Neural cell (in vitro differentiated cells): ENCODE measurements at regions not wholly inside any gene's neighbourhood (a gene's known extent, or its start where the extent isn't known, plus 50 kb on each side); places are given as distances from the start of the nearest gene placed in this dataset.

ENCODE experiments used
- H2AFZ ChIP-seq: fragments of 200-600, 300-800 bp; sonication (generic), shearing (Covaris generic); 2 replicates; pipeline ENCODE4 v1.6.0; 2014; ENCODE audit warnings: low read depth, mild to moderate bottlenecking, antibody characterized with exemption, low read length, moderate library complexity
- H3F3A ChIP-seq: fragments of 200-600 bp; shearing (Covaris generic); 2 replicates; pipeline ENCODE4 v1.6.1; 2016; ENCODE audit warnings: mild to moderate bottlenecking, moderate library complexity, mixed read lengths, antibody characterized with exemption, low read length; ENCODE audit not compliant: insufficient read depth, poor library complexity, severe bottlenecking
- H3K27ac ChIP-seq: fragments of 200-600, 300-800 bp; sonication (generic), shearing (Covaris generic); 2 replicates; pipeline ENCODE4 v1.5.1; 2014; ENCODE audit warnings: mild to moderate bottlenecking, low read length, moderate library complexity
- H3K27me3 ChIP-seq: fragments of 300-800, 200-600 bp; sonication (generic), shearing (Covaris generic); 2 replicates; pipeline ENCODE4 v1.6.0; 2014; ENCODE audit warnings: mild to moderate bottlenecking, low read depth, low read length, moderate library complexity; ENCODE audit not compliant: insufficient read depth
- H3K36me3 ChIP-seq: fragments of 300-800, 200-600 bp; sonication (generic), shearing (Covaris generic); 2 replicates; pipeline ENCODE4 v1.5.1; 2014; ENCODE audit warnings: mild to moderate bottlenecking, antibody characterized with exemption, low read length, moderate library complexity; ENCODE audit not compliant: insufficient read depth
- H3K4me2 ChIP-seq: fragments of 300-800, 200-600 bp; sonication (generic), shearing (Covaris generic); 2 replicates; pipeline ENCODE4 v1.6.0; 2014; ENCODE audit warnings: mild to moderate bottlenecking, low read length
- H3K4me3 ChIP-seq: fragments of 300-800, 200-600 bp; sonication (generic), shearing (Covaris generic); 2 replicates; pipeline ENCODE4 v1.5.1; 2014; ENCODE audit warnings: mild to moderate bottlenecking, low read length, moderate library complexity
- H3K79me2 ChIP-seq: fragments of 200-600 bp; shearing (Covaris generic); replicated peaks from 2 replicates; pipeline ENCODE4 v1.6.0; 2014; ENCODE audit warnings: mild to moderate bottlenecking, low read length, moderate library complexity; ENCODE audit not compliant: insufficient read depth
- H3K9ac ChIP-seq: fragments of 300-800, 200-600 bp; sonication (generic), shearing (Covaris generic); 2 replicates; pipeline ENCODE4 v1.6.1; 2016; ENCODE audit warnings: mild to moderate bottlenecking, low read length, mixed read lengths
- H3K9me2 ChIP-seq: fragments of 200-600 bp; shearing (Covaris generic); 2 replicates; pipeline ENCODE4 v1.6.1; 2016; ENCODE audit warnings: mild to moderate bottlenecking, low read length, mixed read lengths; ENCODE audit not compliant: insufficient read depth
- H3K9me3 ChIP-seq: fragments of 200-600, 300-800 bp; sonication (generic), shearing (Covaris generic); 2 replicates; pipeline ENCODE4 v1.6.1; 2016; ENCODE audit warnings: mild to moderate bottlenecking, mixed run types, low read length, moderate library complexity, mixed read lengths
- H4K20me1 ChIP-seq: fragments of 200-600 bp; shearing (Covaris generic); 2 replicates; pipeline ENCODE4 v1.6.1; 2016; ENCODE audit warnings: mild to moderate bottlenecking, mixed run types; ENCODE audit not compliant: insufficient read depth
- EP300 ChIP-seq: fragments of 450-650 bp; conservative IDR thresholded peaks from 2 replicates; pipeline ENCODE4 v1.6.1; 2014; ENCODE audit warnings: antibody characterized with exemption, mild to moderate bottlenecking, moderate library complexity; ENCODE audit not compliant: poor library complexity, severe bottlenecking
- EZH2 ChIP-seq: fragments of 200-600, 300-800 bp; shearing (Covaris generic), sonication (generic); IDR thresholded peaks from 2 replicates; pipeline ENCODE4 v1.6.1; 2014; ENCODE audit warnings: antibody characterized with exemption, low read length, borderline replicate concordance, mild to moderate bottlenecking; ENCODE audit not compliant: insufficient read depth, poor library complexity, severe bottlenecking
- MXI1 ChIP-seq: fragments of 450-650 bp; conservative IDR thresholded peaks from 2 replicates; pipeline ENCODE4 v1.6.1; 2014; ENCODE audit warnings: antibody characterized with exemption, mild to moderate bottlenecking; ENCODE audit not compliant: poor library complexity, severe bottlenecking
- POLR2AphosphoS5 ChIP-seq: IDR thresholded peaks from 2 replicates; pipeline ENCODE4 v1.6.1; 2012
- RAD21 ChIP-seq: fragments of 450-650 bp; conservative IDR thresholded peaks from 2 replicates; pipeline ENCODE4 v1.6.1; 2014; ENCODE audit warnings: antibody characterized with exemption, mild to moderate bottlenecking, moderate library complexity
- SMC3 ChIP-seq: fragments of 450-650 bp; conservative IDR thresholded peaks from 2 replicates; pipeline ENCODE4 v1.6.1; 2014; ENCODE audit warnings: antibody characterized with exemption, mild to moderate bottlenecking, moderate library complexity; ENCODE audit not compliant: poor library complexity
- TAF1 ChIP-seq: IDR thresholded peaks from 2 replicates; pipeline ENCODE4 v1.6.1; 2012; ENCODE audit warnings: low read depth
- TF ChIP-seq, protein P1 (sequence below): fragments of 450-650 bp; IDR thresholded peaks from 2 replicates; pipeline ENCODE4 v1.5.1; 2014; ENCODE audit warnings: antibody characterized with exemption, mild to moderate bottlenecking, moderate library complexity; ENCODE audit not compliant: poor library complexity, severe bottlenecking
- TF ChIP-seq, protein P2 (sequence below): IDR thresholded peaks from 2 replicates; pipeline ENCODE4 v1.6.1; 2012; ENCODE audit warnings: borderline replicate concordance

DNA sequence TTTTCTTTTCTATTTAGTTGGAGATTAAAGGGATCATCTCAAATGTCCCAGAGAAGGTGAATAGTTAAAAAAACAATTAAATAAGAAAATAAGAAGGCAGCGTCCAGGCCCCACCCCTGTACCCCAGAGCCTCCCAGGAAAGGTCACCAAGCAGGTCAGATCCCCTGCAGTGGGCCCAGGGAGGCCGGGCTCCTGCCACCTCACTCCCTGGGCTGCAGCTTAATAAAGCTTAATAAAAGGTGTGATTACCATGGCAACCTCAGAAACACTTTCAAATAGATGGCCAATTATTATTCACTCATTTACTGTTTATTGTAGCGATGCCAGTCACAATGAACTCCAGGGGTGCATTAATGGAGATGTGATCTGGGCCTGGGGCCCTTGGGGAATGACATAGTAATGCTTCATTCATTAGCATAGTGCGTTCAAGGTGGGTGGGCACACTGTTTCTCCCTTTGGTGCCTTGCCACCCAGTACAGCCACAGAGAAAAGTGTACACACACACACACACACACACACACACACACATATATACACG, 386.2 kb downstream of the CADM1 start:
- no peak overlapping the region for H3K4me2 ChIP-seq
- no peaks in the 10 kb centered on the region for H3K79me2 ChIP-seq
- H3K9me2 ChIP-seq: no peaks in the 10 kb centered on the region
- no peak overlapping the region for H2AFZ ChIP-seq
- peak overlapping the region; percentile 13 for H3K4me3 ChIP-seq
- no peak overlapping the region for H3K27ac ChIP-seq
- no peak overlapping the region for H3K9ac ChIP-seq
- no peaks in the 10 kb centered on the region for H3F3A ChIP-seq
- H3K27me3 ChIP-seq: peaks cover 32% of the 10 kb centered on the region
- H4K20me1 ChIP-seq: no peaks in the 10 kb centered on the region
- no peaks in the 10 kb centered on the region for H3K36me3 ChIP-seq
- no peaks in the 10 kb centered on the region for H3K9me3 ChIP-seq
- TF ChIP-seq SMC3 (no peak), EP300 (peak; percentile 42), TAF1 (no peak), POLR2AphosphoS5 (peak; percentile 48), RAD21 (no peak)
- TF ChIP-seq, protein P1, sequence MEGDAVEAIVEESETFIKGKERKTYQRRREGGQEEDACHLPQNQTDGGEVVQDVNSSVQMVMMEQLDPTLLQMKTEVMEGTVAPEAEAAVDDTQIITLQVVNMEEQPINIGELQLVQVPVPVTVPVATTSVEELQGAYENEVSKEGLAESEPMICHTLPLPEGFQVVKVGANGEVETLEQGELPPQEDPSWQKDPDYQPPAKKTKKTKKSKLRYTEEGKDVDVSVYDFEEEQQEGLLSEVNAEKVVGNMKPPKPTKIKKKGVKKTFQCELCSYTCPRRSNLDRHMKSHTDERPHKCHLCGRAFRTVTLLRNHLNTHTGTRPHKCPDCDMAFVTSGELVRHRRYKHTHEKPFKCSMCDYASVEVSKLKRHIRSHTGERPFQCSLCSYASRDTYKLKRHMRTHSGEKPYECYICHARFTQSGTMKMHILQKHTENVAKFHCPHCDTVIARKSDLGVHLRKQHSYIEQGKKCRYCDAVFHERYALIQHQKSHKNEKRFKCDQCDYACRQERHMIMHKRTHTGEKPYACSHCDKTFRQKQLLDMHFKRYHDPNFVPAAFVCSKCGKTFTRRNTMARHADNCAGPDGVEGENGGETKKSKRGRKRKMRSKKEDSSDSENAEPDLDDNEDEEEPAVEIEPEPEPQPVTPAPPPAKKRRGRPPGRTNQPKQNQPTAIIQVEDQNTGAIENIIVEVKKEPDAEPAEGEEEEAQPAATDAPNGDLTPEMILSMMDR: no peak
- TF ChIP-seq, protein P2, sequence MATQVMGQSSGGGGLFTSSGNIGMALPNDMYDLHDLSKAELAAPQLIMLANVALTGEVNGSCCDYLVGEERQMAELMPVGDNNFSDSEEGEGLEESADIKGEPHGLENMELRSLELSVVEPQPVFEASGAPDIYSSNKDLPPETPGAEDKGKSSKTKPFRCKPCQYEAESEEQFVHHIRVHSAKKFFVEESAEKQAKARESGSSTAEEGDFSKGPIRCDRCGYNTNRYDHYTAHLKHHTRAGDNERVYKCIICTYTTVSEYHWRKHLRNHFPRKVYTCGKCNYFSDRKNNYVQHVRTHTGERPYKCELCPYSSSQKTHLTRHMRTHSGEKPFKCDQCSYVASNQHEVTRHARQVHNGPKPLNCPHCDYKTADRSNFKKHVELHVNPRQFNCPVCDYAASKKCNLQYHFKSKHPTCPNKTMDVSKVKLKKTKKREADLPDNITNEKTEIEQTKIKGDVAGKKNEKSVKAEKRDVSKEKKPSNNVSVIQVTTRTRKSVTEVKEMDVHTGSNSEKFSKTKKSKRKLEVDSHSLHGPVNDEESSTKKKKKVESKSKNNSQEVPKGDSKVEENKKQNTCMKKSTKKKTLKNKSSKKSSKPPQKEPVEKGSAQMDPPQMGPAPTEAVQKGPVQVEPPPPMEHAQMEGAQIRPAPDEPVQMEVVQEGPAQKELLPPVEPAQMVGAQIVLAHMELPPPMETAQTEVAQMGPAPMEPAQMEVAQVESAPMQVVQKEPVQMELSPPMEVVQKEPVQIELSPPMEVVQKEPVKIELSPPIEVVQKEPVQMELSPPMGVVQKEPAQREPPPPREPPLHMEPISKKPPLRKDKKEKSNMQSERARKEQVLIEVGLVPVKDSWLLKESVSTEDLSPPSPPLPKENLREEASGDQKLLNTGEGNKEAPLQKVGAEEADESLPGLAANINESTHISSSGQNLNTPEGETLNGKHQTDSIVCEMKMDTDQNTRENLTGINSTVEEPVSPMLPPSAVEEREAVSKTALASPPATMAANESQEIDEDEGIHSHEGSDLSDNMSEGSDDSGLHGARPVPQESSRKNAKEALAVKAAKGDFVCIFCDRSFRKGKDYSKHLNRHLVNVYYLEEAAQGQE: no peak

DNA sequence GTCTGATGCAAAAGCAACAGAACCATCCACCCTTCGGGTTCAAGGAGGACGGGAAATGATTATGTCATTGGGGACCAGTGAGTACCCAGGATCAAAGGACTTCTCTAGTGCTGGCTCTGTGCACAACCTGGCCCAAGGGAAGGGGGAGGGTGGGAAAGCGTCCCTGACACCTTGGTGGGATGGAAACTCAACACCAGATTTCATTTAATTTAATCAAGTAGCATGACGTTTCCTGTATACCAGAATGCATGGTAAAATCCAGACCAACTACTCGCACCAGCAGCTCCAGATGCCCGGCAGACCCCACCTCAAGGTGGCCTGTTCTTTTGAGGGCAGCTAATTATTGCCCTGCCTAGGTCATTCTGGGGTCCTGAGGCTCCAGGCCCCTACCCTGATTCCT, 385.1 kb downstream of the CADM1 start:
- Histone ChIP-seq H3K79me2 (no peaks in the 10 kb centered on the region), H2AFZ (no peak overlapping the region), H3K9me3 (no peaks in the 10 kb centered on the region), H3F3A (no peaks in the 10 kb centered on the region), H3K9me2 (no peaks in the 10 kb centered on the region), H3K27me3 (peaks cover 35% of the 10 kb centered on the region), H3K4me2 (no peak overlapping the region), H4K20me1 (no peaks in the 10 kb centered on the region), H3K27ac (no peak overlapping the region), H3K36me3 (no peaks in the 10 kb centered on the region), H3K4me3 (no peak overlapping the region), H3K9ac (no peak overlapping the region)
- TF ChIP-seq, protein P2: no peak
- TF ChIP-seq EZH2 (no peak), SMC3 (no peak), TAF1 (no peak), POLR2AphosphoS5 (no peak), EP300 (no peak), RAD21 (no peak), MXI1 (no peak)
- TF ChIP-seq, protein P1: no peak
